Amniotic epithelial cell (primary cell): ENCODE measurements at regions not wholly inside any gene's neighbourhood (a gene's known extent, or its start where the extent isn't known, plus 50 kb on each side); places are given as distances from the start of the nearest gene placed in this dataset.
"Not testable (repeated sequence)": the region's sequence is repeated elsewhere in the genome, so short reads cannot be mapped to it uniquely, and the experiment has no call there.

Experiments
- DNase-seq: peaks from one replicate; pipeline ENCODE4 v3.0.0-alpha.2; 2010; ENCODE audit warnings: low read depth

- DNase-seq: peak; percentile 63
Measured at GRCh38 chr1:238652346-238652968, 733.9 kb upstream of the CHRM3 start.

DNA sequence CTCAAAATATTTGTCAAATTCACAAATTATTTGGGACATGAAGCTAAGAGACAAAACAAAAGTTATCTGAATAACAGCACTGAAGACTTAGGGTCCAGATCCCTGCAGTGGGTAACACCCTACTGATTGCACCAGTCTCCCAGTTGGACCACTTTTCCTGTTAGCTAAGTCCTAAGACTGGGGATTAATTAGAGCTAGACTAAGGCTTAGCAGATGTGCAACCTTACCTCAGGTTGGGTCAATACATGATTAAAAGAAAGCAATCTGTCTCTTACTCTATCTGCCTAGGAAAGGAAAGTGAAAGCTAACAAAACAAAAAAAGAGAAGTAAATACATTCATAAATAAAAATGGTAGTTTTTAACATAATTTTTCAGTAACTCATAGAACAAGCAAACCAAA lies 737.2 kb upstream of the CHRM3 start:
- no peak for DNase-seq

DNA sequence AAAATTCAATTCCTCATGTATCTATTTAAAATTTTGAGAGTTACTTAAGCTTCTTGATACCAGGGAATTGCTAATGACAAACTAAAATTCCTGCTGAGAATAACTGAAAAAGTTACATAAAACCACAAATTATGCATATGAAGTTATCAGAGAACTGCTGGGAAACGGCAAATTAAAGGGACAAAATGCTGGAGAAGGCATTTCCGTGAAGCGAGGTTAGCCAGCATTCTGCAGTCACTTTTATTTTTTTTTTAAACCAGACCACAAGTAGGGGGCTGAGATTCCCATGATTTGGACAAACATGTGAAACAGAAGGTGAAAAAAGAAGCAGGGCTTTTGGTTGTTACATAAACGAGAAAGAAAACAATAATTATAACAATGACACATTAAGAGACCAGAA lies 737.6 kb upstream of the CHRM3 start:
- DNase-seq: no peak

DNA sequence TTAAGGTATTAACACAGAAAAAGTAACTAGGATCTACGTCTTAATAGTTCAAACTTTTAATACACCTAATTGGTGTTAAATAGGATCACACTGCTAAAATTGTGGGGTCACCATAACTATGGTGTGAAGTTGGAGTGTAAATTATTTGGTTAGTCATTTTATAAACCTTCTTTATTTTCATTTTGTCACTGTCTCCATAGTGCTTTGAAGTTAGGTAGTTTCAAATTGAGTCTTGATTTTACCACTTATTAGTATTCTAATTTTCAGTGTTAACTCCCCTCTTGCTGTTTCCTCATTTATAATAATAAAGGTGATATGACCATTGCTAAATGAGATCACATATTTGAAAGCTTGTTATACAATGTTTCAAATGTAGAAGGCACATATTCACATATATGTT lies 738.1 kb upstream of the CHRM3 start:
- no peak for DNase-seq

- peak; percentile 100 for DNase-seq
Measured at GRCh38 chr1:238647877-238648276, 738.5 kb upstream of the CHRM3 start.

DNA sequence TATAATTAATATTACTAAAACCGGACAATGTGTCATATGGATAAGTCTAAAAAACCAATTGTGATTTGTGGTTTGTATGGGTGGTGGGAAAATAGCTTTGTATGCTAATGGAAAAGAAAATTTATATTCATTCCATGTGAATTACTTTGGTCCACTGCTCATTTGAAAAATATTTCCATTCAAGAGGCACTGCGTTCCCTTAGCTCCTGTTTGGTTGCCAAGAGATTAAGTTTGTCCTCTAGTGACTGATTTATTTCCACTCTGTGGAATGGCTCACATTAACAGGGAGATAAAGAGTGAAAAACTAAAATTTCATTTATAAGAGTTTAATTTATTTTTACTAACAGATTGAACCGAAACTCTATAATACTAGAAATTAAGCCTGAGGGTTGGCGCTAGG lies 744.1 kb upstream of the CHRM3 start:
- peak; percentile 97 for DNase-seq

GRCh38 chr1:238639861-238640260 lies 746.5 kb upstream of the CHRM3 start:
- no peak for DNase-seq

GRCh38 chr1:238628110-238628509 lies 737.4 kb upstream of the ZP4 start:
- peak; percentile 29 for DNase-seq

DNA sequence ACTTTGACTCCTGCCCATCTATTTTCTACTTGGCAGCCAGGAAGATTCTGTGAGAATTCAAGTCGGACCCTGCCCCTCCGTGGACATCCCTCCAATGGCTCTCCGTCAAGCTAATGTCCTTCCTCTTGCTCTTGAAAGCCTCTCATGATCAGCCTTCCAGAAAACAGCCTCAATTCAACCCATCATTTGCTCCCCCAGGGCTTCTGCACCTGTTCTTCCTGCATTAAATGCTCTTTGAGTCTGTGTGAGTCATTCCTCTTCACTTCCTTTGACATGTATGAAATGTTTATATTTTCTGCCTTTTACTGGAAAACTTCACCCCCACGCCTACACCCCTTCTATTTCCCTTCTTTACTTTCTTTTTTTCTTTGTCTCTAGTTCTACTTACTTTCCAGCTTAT lies 734.1 kb upstream of the ZP4 start:
- DNase-seq: no peak

DNA sequence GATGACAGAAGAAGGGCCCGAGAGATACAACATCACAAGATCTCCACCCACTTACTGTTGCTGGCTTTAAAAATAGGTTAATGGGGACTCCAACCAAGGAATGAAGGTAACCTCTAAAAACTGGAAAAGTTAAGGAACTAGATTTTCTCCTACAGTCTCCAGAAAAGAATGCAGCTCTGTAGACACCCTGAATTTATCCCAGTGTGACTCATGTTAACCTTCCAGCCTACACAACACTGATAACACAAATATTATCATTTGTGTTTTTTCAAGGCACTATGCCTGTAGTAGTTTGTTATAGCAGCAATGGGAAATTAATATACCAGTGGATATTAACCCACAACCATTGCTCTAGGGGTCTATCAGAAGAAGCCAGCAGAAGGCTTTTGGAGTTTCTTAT lies 730.7 kb upstream of the ZP4 start:
- peak; percentile 72 for DNase-seq

GRCh38 chr1:238619652-238620051 lies 728.9 kb upstream of the ZP4 start:
- DNase-seq: no peak

DNA sequence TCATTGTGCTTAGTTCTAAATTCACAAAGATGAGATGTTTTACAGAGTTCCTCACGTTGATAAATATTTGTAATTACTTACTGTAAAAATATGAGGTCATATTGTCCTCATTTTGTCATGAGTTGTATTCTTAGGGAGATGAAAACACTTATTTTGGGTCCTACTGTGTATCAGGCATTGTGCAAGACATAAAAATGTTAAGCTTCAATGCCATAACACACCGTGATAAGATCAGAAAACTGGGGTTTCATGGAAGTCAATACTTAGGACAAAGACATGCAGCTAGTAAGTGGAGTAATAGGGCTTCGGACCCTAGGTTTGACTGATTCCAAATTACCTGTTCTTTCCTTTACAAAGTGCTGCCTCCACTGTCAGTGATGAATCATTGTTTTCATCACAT lies 720.7 kb upstream of the ZP4 start:
- no peak for DNase-seq

DNA sequence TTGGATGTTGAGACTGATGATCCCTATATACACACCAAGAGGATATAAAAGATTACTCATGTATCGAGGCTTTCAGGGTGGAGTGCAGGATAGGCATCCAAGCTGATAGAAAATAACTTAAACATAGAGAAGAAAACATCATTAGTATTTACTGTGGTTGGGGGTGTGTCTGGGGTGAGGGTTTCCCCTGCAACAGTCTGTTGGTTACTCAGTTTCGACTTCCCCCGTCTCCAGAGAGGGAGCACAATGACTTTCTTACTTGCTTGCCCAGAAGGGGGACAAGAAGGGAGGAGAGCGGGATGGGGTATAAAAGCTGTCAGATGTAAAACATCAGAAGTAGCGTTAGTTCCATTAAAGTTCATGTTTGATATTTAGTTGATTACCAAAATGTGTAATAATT lies 717.4 kb upstream of the ZP4 start:
- DNase-seq: no peak

DNA sequence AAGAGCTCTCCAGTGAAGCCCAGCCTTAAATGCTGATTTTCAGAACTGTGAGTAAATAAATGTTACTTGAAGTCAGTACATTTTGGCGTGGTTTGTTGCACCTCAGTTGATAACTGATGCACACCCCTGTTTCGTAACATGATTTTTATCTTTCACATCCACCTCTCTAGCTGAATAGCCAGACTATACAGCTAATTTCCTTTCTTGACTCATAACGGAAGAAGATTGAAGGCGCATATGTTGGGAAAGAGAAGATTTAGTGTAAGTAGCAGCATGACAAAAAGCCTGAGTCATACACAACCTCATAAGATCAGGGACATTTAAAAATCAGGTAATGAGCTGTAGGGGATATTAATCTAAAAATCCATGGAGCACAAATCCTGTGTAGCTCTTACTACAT lies 716.2 kb upstream of the ZP4 start:
- DNase-seq: peak; percentile 90

GRCh38 chr1:238606457-238606856 lies 715.7 kb upstream of the ZP4 start:
- no peak for DNase-seq

- no peak for DNase-seq
Measured at GRCh38 chr1:238604357-238604756, 713.6 kb upstream of the ZP4 start.

DNA sequence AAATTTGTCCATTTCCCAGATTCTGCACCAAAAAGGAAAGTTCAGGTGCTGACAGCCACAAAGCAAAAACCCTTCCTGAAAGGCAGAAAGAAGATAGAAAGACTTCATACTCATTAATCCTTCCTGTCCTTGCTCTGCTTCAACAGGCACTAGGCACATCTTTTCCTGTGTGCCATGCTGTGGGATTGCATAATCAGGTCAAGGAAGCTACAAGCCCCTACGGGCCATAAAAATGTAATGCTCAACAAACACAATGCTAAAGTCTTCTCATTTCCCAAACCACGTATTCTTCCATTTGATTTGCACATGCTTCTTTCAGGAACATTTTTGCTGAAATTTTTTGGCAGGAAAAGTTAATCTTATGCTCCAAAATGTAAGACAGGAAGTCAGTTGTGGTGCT lies 710.9 kb upstream of the ZP4 start:
- not testable (repeated sequence) for DNase-seq

DNA sequence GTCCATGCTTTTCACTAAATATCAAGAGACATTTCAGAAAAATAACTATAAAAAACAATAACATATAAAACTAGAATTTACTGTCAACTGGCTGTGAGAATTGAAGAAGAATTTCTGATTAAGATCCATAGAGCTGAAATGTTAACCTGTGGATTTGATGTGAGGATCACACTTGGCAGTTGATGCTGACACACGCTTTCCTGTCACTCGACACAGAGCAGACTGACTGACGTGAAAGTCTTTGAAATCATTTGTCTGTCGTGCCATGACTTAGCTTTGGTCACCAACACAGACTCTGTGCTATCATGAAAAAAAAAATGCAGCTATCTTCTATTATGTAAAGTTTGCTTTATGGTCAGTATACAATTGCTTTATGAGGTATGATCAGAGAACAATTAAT lies 706.0 kb upstream of the ZP4 start:
- DNase-seq: no peak

GRCh38 chr1:238592621-238593020 lies 701.9 kb upstream of the ZP4 start:
- no peak for DNase-seq

DNA sequence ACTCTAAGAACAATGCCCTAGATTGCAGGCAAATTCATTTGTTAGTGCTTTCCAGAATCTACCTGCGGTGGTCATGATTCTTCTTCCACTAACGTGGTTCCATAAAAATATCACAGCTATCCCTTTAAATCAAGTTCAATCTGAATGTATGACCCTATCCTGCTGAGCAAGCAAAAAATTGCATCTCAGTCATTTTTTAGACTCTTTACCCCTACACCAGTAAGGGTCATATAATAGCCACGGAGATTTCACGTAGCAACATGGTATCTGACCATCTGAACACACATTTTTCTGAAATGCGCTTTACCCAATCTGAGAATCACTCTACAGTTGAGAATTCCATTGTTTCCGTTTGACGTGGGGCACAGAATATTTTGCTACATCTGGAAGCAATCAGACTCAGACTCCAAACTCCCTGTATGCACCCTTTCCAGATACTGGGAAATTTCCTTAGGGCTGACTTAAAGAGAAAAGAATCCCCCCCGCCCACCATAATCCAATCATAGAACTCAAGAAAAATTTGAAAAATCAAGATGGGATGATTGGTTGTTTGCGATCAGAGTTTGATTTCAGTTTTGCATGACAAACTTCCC lies 699.2 kb upstream of the ZP4 start:
- DNase-seq: no peak

DNA sequence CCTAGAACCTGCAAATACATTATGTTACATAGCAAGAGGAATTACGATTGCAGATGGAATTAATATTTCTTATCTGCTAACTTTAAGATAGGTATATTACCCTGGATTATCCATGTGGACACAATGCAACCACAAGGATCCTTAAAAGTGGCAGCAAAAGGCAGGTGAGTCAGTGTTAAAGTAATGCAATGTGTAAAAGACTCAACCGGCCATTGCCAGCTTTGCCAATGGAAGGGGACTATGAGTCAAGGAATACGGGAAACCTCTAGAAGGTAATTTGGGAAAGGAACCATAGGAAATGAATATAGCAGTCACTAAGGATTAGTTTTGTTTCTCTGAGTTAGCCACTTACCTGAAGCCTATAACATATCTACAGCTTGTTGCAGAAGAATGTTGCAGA lies 692.1 kb upstream of the ZP4 start:
- DNase-seq: no peak

DNA sequence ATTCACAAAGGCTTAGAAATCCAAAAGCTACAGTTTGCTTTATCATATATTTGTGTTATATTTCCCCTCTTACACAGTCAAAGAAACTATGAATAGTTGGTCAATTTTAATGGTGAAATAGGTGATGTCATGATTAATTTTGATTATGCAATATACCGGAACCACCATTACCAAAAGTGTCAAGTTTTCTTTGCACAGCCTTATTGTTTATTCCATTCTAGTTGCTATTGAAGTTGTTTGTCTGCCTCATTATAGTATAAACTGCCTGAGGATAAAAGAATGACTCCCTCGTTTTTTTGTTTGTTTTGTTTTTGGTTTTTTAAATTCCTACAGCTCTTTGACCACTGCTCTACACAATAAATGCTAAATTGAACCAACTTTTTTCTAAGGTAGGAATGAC lies 690.6 kb upstream of the ZP4 start:
- no peak for DNase-seq

DNA sequence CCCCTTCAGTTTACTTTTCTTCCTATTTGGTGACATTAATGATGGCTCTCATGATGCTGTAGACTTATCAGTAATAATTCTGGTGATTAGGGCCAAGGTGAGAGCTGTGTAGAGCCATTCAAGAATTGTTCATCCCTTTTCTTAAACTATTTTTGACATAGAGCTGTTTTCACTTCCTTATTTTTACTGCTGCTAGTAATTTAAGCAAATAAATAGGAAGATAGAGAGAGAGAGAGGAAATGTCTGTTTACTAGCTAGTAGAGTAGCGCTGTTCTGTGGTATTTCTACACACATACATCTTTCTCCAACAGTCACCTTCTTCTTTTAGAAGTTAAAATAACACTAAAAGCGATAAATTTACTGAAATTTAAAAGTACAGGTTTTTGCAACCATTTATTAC lies 678.0 kb upstream of the ZP4 start:
- no peak for DNase-seq

DNA sequence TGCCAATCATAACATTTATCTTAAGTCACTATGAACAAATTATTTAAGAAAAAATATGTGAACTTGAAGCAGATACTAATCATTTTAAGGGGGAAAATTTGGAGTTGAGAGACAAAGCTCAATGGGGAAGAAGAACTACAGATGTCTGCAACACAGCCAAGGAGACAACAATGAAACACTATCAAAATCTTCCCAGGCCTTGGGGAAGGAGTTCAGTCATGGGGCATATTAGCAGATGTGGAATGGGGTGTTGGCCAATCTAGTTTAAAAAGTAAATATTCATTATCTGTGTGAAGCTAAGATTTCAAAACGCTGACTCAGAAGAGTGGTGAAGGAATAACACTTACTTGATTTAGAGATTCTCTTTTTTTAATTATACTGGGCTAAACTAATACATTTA lies 671.6 kb upstream of the ZP4 start:
- DNase-seq: peak; percentile 80
